DMS153 (cell line): ENCODE measurements at regions not wholly inside any gene's neighbourhood (a gene's known extent, or its start where the extent isn't known, plus 50 kb on each side); places are given as distances from the start of the nearest gene placed in this dataset.

ENCODE experiments used
- DNase-seq: peaks from one replicate; lab custom pipeline; 2025; lab: John Stamatoyannopoulos, UW

DNA sequence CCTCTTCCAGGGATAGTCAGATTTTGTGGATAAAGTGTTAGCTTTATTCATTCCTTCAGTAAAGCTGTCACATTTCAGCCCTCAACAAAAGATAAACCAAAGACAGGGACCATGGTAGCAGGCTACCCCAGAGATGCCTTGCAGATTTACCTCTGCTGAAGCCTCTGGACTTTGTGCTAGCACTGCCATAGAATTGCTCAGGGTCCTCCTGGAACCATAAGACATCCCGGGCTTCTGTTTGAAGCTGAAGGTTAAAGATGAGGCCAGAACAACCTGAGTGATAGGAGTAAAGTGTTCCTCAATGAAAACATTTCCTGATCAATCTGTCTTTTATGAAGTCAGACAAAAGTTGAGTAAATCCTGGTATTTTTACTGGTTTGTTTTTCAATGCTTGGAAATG is 57.5 kb upstream of the ARL15 start:
- no peak for DNase-seq

DNA sequence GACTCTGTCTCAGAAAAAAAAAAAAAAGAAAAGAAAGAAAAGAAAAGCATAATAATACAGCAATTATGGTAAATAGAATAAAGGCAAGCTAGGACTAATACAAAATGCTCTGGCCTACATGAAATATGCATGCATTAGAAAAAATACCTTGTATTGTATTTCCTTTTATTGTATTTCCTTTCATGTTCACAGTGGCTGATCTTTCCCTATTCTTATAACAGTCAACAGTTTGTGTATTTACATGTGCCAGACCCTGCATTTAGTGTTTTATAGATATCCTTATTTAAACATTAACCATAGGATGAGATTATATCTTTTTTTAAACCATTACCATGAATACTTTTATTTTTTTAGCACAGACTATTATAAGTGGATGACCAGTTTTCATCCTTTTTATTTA is 56.3 kb upstream of the ARL15 start:
- DNase-seq, result no peak

DNA sequence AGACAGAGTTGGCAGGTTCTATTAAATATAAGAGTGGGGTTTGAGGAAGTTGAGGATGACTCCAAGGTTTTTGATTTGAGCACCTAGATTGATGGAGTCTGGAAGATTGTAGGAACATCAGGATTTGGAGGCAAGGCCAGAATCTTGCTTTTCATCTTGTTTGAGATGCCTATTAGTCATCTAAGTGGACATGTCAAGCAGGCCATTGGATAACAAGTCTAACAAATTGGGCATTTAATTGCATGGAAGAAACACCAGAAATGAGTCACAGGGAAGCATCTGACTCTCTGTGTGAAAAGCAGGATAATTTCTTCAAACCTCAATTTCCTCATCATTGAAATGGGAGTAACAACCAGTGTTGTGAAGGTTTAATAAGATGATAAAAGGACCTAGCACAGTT is 53.3 kb upstream of the ARL15 start:
- DNase-seq, result no peak

DNA sequence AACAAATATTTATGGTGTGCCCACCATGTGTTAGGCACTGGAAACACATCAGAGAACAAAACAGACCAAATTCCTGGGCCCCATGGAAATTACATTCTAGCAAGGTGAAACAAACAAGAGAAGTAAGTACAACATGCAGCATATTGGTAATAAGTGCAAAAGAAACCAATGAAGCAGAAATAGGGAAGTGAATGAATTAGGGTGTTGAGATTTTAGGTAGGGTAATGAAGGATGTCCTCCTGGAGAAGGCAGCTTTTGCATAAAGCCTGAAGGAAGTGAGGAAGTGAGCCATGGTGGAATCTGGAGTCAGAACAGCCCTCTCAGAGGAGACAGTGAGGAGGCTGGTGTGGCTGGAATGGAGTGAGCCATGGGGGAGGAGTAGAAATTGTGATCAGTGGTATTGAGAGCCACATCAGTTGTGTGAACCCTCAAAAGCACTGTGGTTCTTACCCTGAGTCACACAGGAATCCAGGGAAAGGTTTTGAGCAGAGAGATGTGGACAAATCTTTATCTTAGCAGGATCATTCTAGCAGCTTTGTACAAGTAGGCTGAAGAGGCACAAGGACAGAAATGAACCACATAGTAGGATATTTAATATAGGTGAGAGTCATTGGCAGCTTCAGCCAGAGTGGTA is 52.7 kb upstream of the ARL15 start:
- no peak for DNase-seq

DNA sequence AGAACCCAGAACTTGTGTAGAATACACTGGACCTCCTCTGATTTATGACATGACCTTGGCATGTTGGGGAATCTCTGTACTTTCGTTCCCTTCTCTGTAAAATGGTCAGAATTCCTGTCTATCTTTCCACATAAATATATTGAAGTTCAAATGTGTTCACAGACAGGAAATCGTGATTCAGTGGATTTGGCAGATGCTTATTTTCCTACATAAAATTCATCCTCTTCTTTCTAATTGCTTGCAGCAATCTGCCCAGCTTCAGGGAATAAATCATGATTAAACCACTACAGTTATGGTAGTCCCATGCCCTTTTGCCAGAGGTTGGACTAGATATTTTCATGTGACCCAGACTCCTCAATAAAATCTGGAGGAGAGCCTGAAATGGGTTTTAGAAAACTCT is 52.1 kb upstream of the ARL15 start:
- DNase-seq, result no peak

DNA sequence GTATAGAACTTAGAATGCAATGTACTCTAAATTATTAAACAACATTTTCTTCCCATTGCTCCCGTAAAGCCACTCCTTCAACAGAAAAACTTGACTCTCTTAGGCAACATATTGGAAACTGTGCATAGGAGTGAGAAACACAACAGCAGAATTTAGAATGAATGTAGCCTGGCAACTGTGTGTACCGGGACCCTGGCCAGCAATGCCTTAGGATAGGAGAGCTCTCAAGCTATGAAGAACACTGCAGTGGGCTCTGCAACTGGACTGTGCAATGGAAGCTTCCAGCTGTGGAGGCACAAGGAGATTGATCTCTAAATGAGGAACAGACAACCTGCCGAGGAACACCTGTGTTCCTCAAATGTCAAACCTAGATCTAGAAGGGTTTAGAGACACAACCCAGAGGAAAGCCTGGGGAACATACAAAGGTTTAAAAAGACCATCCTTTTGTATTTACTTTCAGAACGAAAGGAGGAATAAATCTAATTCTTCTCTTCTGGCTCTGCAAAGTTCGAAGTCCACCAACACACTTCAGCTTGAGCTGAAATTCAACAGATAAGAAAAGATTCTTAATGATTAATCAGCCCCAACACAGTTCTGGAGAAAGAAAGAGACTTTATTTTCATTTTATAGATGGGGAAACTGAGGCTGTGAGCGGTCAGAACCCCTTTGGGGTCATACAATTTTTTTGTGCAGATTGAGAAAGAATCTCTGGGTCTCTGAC is 51.5 kb upstream of the ARL15 start:
- no peak for DNase-seq

DNA sequence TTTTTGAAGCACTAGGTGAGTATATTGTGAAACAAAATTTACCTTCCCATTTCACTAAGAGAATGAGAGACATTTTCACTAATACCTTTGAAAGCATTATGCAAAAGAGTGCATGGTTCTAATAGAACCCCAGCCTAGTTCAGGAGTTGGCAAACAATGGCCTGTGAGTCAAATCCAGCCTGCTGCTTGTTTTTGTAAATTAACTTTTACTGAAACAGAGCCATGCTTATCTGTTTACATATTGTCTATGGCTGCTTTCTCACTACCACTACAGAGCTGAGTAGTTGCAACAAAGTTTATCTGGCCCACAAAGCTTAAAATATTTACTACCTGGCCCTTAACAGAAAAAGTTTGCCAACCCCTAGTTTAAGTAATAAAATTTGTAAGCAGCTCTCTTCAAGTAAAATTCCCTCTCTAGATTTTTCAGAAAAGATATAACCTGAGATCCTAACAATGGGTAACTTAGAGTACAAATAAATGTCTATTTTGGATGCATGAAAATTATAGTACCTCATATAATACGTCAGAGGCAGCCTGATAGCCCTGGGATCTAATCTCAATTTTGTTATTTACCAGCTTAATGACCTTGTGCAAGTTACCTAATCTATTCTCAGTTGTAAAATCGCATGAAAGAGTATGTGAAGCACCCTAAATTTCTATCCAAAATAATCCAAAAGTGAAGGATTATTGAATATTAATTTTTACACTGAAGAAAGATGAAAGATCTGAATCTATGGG is 50.7 kb upstream of the ARL15 start:
- no peak for DNase-seq
